ENCODE measurements at regions not wholly inside any gene's neighbourhood (a gene's known extent, or its start where the extent isn't known, plus 50 kb on each side); places are given as distances from the start of the nearest gene placed in this dataset.

DNA sequence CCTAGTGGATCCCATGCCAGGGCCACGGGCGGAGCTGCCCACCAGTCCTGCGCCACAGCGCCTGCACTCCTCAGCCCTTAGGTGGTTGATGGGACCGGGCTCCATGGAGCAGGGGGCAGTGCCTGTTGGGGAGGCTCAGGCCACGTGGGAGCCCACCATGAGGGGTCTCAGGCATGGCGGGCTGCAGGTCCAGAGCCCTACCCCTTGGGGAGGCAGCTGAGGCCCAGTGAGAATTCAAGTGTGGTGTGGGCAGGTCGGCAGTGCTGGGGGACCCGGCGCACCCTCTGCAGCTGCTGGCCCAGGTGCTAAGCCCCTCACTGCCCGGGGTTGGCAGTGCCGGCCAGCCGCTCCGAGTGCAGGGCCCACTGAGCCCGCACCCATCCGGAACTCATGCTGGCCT lies 139.8 kb upstream of the LYZL2 start:
- Mint-ChIP-seq H3K27ac (ENCODE audit: unreplicated experiment) (no peak overlapping the region), H3K27me3 (ENCODE audit: unreplicated experiment) (peaks cover 8% of the 10 kb centered on the region), H3K36me3 (ENCODE audit: low read depth, unreplicated experiment) (peaks cover 21% of the 10 kb centered on the region), H3K9me3 (ENCODE audit: unreplicated experiment) (peaks cover 18% of the 10 kb centered on the region), H3K4me3 (ENCODE audit: unreplicated experiment) (no peak overlapping the region), H3K4me1 (ENCODE audit: unreplicated experiment) (no peaks in the 10 kb centered on the region)
- DNase-seq (ENCODE audit: low spot score) = no peak
- TF ChIP-seq, protein P1, sequence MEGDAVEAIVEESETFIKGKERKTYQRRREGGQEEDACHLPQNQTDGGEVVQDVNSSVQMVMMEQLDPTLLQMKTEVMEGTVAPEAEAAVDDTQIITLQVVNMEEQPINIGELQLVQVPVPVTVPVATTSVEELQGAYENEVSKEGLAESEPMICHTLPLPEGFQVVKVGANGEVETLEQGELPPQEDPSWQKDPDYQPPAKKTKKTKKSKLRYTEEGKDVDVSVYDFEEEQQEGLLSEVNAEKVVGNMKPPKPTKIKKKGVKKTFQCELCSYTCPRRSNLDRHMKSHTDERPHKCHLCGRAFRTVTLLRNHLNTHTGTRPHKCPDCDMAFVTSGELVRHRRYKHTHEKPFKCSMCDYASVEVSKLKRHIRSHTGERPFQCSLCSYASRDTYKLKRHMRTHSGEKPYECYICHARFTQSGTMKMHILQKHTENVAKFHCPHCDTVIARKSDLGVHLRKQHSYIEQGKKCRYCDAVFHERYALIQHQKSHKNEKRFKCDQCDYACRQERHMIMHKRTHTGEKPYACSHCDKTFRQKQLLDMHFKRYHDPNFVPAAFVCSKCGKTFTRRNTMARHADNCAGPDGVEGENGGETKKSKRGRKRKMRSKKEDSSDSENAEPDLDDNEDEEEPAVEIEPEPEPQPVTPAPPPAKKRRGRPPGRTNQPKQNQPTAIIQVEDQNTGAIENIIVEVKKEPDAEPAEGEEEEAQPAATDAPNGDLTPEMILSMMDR (IDR thresholded peaks at IDR 0.05; ENCODE audit: unreplicated experiment) = no peak

DNA sequence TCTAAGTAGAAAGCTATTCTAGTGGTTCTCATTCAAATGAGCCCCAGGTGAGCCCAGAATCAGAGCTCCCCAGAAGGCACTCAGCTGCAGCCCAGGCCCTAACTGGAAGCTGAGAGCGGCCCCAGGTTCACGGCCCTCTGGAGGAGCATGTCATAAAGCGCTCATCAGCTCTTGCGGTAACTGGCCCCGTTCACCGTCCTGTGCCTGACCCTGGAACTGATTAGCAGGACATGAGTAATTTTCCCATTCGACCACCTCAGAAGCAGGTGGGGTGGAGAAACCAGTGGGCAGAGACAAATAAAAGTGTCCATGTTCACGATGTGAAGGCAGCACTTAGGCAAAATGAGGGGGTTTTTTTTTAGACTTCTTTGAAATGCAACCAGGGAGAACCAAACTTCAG lies 136.1 kb upstream of the LYZL2 start:
- no peak overlapping the region for H3K27ac Mint-ChIP-seq (ENCODE audit: unreplicated experiment)
- DNase-seq (ENCODE audit: low spot score) = no peak
- H3K4me1 Mint-ChIP-seq (ENCODE audit: unreplicated experiment) = no peaks in the 10 kb centered on the region
- H3K9me3 Mint-ChIP-seq (ENCODE audit: unreplicated experiment) = peaks cover 11% of the 10 kb centered on the region
- TF ChIP-seq, protein P1 (IDR thresholded peaks at IDR 0.05; ENCODE audit: unreplicated experiment) = no peak
- peaks cover 15% of the 10 kb centered on the region for H3K36me3 Mint-ChIP-seq (ENCODE audit: low read depth, unreplicated experiment)
- H3K27me3 Mint-ChIP-seq (ENCODE audit: unreplicated experiment) = peaks cover 6% of the 10 kb centered on the region
- no peak overlapping the region for H3K4me3 Mint-ChIP-seq (ENCODE audit: unreplicated experiment)

DNA sequence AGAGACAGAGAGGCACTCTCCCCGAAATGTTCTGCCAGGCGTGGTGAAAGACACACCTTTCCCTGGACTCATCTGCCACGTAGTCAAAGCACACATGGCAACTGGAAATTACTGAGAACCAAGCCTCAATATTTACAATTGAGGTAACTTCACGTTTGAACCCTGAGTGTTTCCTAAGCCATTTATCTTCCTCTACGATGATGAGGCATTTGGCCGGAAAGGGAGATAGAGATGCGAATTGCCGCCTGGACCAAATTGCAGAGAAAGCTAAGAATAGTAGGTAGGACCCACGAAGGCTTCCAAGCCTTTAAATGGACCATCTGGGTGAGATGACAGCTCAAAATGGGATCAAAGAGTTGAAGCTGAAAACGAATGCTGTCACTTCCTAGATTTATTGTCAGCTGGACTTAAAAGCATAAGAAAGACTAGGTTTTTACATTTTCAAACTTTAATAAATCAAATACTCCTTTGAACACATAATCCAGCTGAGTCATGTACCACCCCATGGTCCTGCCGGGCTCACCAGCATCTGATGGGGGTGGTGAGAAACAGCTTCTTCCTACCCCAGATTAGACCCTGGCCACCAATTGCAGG lies 135.6 kb upstream of the LYZL2 start:
- Mint-ChIP-seq H3K4me3 (ENCODE audit: unreplicated experiment) (no peak overlapping the region), H3K36me3 (ENCODE audit: low read depth, unreplicated experiment) (peaks cover 14% of the 10 kb centered on the region), H3K27ac (ENCODE audit: unreplicated experiment) (no peak overlapping the region), H3K9me3 (ENCODE audit: unreplicated experiment) (peaks cover 11% of the 10 kb centered on the region), H3K4me1 (ENCODE audit: unreplicated experiment) (no peaks in the 10 kb centered on the region), H3K27me3 (ENCODE audit: unreplicated experiment) (peaks cover 6% of the 10 kb centered on the region)
- TF ChIP-seq, protein P1 (IDR thresholded peaks at IDR 0.05; ENCODE audit: unreplicated experiment) = no peak
- no peak for DNase-seq (ENCODE audit: low spot score)

DNA sequence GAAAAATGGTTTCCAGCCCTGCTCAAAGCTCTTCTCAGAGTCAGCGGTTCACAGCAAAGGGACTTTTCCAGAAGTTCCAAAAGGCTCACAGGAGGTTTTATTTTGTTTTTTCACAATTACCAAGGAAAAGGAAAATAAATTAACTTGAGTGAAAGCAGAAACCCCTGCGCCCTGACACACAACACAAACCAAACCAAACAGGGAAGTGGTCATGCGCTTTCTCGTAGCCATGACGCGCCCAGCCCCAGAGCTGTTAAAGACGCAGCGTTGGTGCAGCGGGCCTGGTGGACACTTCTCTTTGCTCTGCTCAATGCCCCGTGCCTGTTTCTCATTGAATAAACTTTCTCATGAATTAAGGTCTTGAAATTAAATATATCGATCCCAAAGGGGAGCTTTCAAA lies 134.4 kb upstream of the LYZL2 start:
- peaks cover 11% of the 10 kb centered on the region for H3K9me3 Mint-ChIP-seq (ENCODE audit: unreplicated experiment)
- no peak overlapping the region for H3K27ac Mint-ChIP-seq (ENCODE audit: unreplicated experiment)
- H3K36me3 Mint-ChIP-seq (ENCODE audit: low read depth, unreplicated experiment) = peaks cover 10% of the 10 kb centered on the region
- TF ChIP-seq, protein P1 (IDR thresholded peaks at IDR 0.05; ENCODE audit: unreplicated experiment) = no peak
- H3K27me3 Mint-ChIP-seq (ENCODE audit: unreplicated experiment) = peaks cover 6% of the 10 kb centered on the region
- no peaks in the 10 kb centered on the region for H3K4me1 Mint-ChIP-seq (ENCODE audit: unreplicated experiment)
- DNase-seq (ENCODE audit: low spot score) = no peak
- no peak overlapping the region for H3K4me3 Mint-ChIP-seq (ENCODE audit: unreplicated experiment)

DNA sequence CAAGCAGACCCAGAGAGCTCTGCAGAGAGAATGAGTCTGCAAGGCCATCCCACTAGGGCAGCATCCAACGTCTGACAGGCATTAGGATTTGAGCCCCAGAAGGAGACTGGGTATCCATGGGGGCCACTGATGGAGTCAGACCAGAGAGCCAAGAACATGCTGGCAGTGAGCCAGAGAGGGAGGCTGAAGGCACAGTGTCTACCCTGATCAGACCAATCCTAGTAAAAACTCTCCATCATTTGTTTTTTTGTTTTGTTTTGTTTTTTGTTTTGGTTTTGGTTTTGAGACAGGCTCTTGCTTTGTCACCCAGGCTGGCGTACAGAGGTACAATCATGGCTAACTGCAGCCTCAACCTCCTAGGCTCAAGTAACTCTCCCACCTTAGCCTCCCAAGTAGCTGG lies 133.1 kb upstream of the LYZL2 start:
- H3K36me3 Mint-ChIP-seq (ENCODE audit: low read depth, unreplicated experiment) = peaks cover 6% of the 10 kb centered on the region
- peaks cover 5% of the 10 kb centered on the region for H3K9me3 Mint-ChIP-seq (ENCODE audit: unreplicated experiment)
- H3K27me3 Mint-ChIP-seq (ENCODE audit: unreplicated experiment) = peaks cover 6% of the 10 kb centered on the region
- TF ChIP-seq, protein P1 (IDR thresholded peaks at IDR 0.05; ENCODE audit: unreplicated experiment) = no peak
- H3K27ac Mint-ChIP-seq (ENCODE audit: unreplicated experiment) = no peak overlapping the region
- H3K4me1 Mint-ChIP-seq (ENCODE audit: unreplicated experiment) = no peaks in the 10 kb centered on the region
- H3K4me3 Mint-ChIP-seq (ENCODE audit: unreplicated experiment) = no peak overlapping the region
- no peak for DNase-seq (ENCODE audit: low spot score)

Measured in endothelial cell (in vitro differentiated cells).